ENCODE measurements at regions not wholly inside any gene's neighbourhood (a gene's known extent, or its start where the extent isn't known, plus 50 kb on each side); places are given as distances from the start of the nearest gene placed in this dataset.
"Not testable (repeated sequence)": the region's sequence is repeated elsewhere in the genome, so short reads cannot be mapped to it uniquely, and the experiment has no call there.

DNA sequence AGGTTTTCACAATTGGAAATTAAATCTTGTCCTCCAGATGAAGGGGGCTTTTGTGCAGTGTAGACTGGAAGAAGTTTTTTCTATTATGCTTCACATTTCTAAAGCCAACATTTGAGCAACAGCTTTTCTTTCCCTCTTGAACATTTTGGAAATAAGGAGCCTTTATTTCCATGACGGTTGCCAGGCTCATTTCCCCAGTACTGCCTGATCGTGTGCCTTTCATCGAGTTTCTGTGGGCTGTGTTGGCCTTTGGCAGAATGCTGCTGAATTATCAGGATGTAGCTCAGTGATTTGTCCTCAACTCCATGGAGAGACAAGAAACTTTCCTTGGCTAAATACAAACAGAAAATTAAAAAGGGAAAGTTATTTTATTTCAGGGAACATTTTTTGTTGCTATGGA lies 314.8 kb upstream of the LRRC3B start:
- TF ChIP-seq CTCF (IDR thresholded peaks at IDR 0.05; ENCODE audit: insufficient read depth, low read length, poor library complexity, severe bottlenecking) = no peak
- Histone ChIP-seq H3K4me3 (ENCODE audit: low read depth, low read length) (no peak overlapping the region), H3K36me3 (ENCODE audit: control insufficient read depth, insufficient read depth, low read length) (no peaks in the 10 kb centered on the region), H3K27me3 (ENCODE audit: control insufficient read depth, insufficient read depth, low read length) (no peaks in the 10 kb centered on the region)
- no peak for DNase-seq (ENCODE audit: low read depth)

DNA sequence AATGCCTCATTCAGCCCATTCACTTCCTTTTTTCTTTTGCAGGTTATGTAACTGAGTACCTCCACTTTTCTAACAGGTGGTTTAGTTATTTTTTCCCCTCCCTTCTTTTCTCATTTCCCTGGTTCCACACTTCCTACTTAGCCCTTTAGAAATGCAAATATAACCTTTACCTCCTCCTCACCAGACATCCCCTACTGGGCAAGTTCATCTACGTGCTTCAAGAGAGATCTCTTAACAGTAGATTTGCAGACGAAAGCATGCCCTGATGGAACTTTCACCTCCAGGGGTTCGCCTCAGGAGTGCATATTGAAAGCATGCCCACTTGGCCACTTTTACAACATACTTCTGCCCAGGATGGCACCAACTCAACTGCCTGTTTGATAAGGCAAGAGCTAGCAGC lies 314.1 kb upstream of the LRRC3B start:
- TF ChIP-seq CTCF (IDR thresholded peaks at IDR 0.05; ENCODE audit: insufficient read depth, low read length, poor library complexity, severe bottlenecking) = no peak
- Histone ChIP-seq H3K27me3 (ENCODE audit: control insufficient read depth, insufficient read depth, low read length) (no peaks in the 10 kb centered on the region), H3K4me3 (ENCODE audit: low read depth, low read length) (no peak overlapping the region), H3K36me3 (ENCODE audit: control insufficient read depth, insufficient read depth, low read length) (no peaks in the 10 kb centered on the region)
- no peak for DNase-seq (ENCODE audit: low read depth)

GRCh38 chr3:26309536-26309935 lies 313.0 kb upstream of the LRRC3B start:
- H3K36me3 ChIP-seq (ENCODE audit: control insufficient read depth, insufficient read depth, low read length); DNase-seq (ENCODE audit: low read depth); H3K4me3 ChIP-seq (ENCODE audit: low read depth, low read length); H3K27me3 ChIP-seq (ENCODE audit: control insufficient read depth, insufficient read depth, low read length): not testable (repeated sequence)

GRCh38 chr3:26312816-26313215 lies 309.8 kb upstream of the LRRC3B start:
- TF ChIP-seq CTCF (IDR thresholded peaks at IDR 0.05; ENCODE audit: insufficient read depth, low read length, poor library complexity, severe bottlenecking) = no peak
- no peak overlapping the region for H3K4me3 ChIP-seq (ENCODE audit: low read depth, low read length)
- no peak for DNase-seq (ENCODE audit: low read depth)
- H3K27me3 ChIP-seq (ENCODE audit: control insufficient read depth, insufficient read depth, low read length) = no peaks in the 10 kb centered on the region
- H3K36me3 ChIP-seq (ENCODE audit: control insufficient read depth, insufficient read depth, low read length) = no peaks in the 10 kb centered on the region

DNA sequence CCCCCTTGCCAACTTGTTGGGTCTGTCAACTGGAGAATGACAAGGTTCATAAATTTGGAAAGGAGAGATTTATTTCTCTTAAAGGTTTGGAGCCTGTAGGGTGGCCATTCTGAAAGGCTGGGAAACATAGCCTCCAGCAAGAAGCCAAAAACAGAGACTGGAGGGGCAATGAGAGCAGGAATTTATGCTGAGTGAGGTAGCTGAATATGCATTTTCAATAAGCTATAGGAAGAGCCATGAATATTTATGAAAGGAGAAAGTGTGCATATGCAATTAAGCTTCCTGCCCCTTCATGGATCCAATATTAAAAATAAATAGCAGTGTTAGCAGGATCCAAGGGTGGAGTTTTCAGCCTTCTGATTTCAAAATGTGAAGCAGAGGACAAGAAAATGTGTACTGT lies 306.1 kb upstream of the LRRC3B start:
- Histone ChIP-seq H3K4me3 (ENCODE audit: low read depth, low read length) (no peak overlapping the region), H3K27me3 (ENCODE audit: control insufficient read depth, insufficient read depth, low read length) (no peaks in the 10 kb centered on the region), H3K36me3 (ENCODE audit: control insufficient read depth, insufficient read depth, low read length) (no peaks in the 10 kb centered on the region)
- no peak for DNase-seq (ENCODE audit: low read depth)
- no peak for TF ChIP-seq CTCF (IDR thresholded peaks at IDR 0.05; ENCODE audit: insufficient read depth, low read length, poor library complexity, severe bottlenecking)

DNA sequence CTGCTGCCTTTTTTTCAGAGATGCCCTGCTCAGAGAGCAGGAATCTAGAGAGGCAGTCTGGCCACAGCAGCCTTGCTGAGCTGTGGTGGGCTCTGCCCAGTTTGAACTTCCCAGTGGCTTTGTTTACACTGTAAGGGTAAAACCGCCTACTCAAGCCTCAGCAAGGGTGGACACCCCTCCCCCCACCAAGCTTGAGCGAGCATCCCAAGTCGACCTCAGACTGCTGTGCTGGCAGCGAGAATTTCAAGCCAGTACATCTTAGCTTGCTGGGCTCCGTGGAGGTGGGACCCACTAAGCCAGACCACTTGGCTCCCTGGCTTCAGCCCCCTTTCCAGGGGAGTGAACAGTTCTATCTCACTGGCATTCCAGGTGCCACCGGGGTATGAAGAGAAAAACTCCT lies 298.8 kb upstream of the LRRC3B start:
- H3K4me3 ChIP-seq (ENCODE audit: low read depth, low read length) = not testable (repeated sequence)

GRCh38 chr3:26340001-26340400 lies 282.6 kb upstream of the LRRC3B start:
- H3K36me3 ChIP-seq (ENCODE audit: control insufficient read depth, insufficient read depth, low read length) = no peaks in the 10 kb centered on the region
- DNase-seq (ENCODE audit: low read depth) = no peak
- no peak overlapping the region for H3K4me3 ChIP-seq (ENCODE audit: low read depth, low read length)
- TF ChIP-seq CTCF (IDR thresholded peaks at IDR 0.05; ENCODE audit: insufficient read depth, low read length, poor library complexity, severe bottlenecking) = no peak
- H3K27me3 ChIP-seq (ENCODE audit: control insufficient read depth, insufficient read depth, low read length) = no peaks in the 10 kb centered on the region

More for the DNA sequence above, 298.8 kb upstream of the LRRC3B start:
- not testable (repeated sequence) for H3K36me3 ChIP-seq (ENCODE audit: control insufficient read depth, insufficient read depth, low read length); H3K27me3 ChIP-seq (ENCODE audit: control insufficient read depth, insufficient read depth, low read length); DNase-seq (ENCODE audit: low read depth)
